Renal cortex interstitium (tissue), 11 donors: ENCODE measurements at regions not wholly inside any gene's neighbourhood (a gene's known extent, or its start where the extent isn't known, plus 50 kb on each side); places are given as distances from the start of the nearest gene placed in this dataset.
"Not testable (repeated sequence)": the region's sequence is repeated elsewhere in the genome, so short reads cannot be mapped to it uniquely, and the experiment has no call there.

Experiments
- DNase-seq, 11 donors: peaks; one replicate each; pipeline ENCODE4 v3.0.0-alpha.2; 2013; ENCODE audit warnings: low read depth in 9 of 11, low spot score in 4 of 11; ENCODE audit errors: extremely low read depth in 1 of 11

DNA sequence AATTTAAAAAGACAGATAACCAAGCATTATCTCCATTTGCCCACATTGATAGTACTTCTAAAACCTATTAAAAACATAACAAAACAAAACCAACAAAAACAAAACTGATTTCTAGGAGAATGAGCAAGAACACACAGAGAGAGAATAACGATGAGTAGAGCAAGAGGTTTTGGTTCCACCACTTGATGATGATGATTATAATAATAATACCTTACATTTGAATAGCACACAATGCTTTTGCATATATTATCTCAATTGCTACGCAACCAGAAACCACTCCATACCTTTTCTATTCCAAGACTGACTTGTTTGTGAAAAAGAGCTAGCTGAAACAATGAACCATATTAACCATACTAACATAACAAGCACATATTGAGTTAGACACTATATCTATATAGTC is 1090.9 kb downstream of the SH3BGRL start:
- no peak for DNase-seq

DNA sequence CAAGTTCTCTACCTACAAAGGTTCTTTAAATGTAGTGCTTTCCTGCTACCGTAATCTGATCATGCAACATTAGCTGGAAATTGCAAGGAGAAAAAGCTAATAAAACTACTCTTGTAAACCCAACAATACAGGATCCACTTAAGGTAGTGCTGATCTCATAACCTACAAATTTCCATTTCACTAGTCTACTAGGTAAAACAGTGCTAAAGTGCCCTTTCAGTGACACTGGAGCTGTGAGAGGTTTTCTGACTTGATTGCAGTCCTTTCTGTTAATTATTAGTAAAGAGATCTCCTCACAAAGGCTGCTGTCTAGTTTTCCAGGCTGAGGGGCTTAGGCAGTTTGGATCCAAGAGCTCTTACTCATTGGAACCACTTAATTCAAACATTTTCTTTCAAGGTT is 1118.7 kb downstream of the SH3BGRL start:
- no peak for DNase-seq

DNA sequence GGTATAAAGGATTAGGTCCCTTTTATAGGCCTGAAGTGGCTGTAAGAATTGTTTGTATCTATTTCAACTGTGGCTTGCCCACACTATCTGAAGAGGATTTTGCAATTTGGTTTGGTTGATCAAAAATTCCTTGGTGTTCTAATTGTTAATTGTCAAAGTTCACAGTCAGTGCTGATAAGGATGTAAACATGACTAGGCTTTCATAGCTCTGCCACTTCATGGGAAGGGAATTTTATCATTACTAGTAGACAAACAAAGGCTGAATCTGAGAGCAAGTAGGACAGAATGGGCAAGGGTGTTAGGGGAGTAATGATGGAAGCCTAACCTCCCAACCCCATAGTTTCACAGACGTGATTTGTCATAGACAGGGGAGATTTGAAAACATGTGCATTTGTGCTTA is 1131.7 kb downstream of the SH3BGRL start:
- no peak for DNase-seq

DNA sequence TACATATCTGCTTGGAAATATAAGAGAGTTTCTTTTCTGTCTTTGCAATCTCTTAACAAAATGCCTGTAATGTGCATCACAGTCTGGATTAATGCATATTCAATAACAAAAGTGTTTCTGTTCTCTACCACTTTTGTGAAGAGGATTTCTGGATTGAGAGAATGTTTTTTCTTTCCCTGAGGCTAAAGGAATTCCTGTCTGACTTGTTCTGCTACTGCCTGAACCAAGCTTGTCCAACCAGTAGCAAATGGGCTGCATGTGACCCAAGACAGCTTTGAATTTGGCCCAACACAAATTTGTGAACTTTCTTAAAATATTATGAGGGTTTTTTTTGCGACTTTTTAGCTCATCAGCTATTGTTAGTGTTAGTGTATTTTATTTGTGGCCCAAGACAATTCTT is 1133.9 kb downstream of the SH3BGRL start:
- peak in 3 of 11 donors; percentile 1 to 3 (median 1) for DNase-seq

DNA sequence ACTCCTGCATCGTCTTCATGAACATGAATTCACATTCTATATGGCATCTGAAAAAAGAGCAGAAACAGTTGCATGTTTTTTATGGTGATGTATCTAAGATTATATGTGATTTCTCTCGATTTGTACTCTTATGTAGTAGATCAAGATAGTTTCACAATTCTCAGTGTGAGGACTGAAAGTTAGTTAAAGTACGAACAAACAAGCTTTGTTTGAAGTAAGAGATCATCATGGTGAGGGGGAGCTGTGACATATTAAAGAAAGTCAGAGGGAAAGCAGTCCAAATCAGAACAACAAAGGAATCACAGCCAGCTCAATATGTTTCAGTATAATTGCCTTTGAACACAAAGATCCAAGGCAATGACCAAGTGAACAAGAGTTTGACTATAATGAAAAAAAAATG is 1140.6 kb downstream of the SH3BGRL start:
- DNase-seq, result no peak

DNA sequence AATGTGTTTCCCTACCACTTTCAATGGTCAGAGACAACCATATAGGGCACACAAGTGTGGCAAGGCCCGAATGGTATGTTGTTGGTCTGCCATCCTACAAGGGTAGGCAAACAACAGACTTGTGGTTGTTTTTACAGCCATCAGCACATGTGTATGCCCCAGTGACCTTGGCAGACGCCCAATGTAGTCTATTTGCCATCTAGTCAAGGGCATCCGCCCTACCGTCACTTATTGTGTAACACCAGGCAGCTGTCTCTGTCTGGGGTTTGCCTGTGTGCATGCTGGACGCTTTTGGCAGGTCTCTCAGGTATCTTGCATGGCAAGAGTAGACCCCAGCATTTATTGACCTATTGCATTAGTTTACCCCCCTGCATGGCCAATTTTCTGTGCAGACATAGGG is 1145.5 kb upstream of the POU3F4 start:
- DNase-seq, result no peak

DNA sequence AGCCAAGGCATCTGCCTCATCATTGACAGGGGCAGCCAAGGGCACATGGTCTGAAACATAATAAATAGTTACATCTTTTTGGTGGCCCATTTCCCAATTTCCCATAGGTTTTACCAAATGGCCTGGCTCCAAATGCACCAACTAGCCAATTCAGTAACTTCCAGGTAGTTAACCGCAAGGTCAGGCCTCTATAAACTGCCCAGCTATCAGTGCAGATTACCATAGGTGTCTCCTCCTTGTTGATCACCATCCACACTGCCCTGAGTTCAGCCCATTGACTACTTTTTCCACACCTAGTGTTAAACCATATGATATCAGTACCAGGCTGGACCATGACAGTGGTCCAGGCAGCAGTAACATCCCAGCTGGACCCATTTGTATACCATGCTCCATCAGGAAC is 1145.1 kb upstream of the POU3F4 start:
- DNase-seq, result no peak

DNA sequence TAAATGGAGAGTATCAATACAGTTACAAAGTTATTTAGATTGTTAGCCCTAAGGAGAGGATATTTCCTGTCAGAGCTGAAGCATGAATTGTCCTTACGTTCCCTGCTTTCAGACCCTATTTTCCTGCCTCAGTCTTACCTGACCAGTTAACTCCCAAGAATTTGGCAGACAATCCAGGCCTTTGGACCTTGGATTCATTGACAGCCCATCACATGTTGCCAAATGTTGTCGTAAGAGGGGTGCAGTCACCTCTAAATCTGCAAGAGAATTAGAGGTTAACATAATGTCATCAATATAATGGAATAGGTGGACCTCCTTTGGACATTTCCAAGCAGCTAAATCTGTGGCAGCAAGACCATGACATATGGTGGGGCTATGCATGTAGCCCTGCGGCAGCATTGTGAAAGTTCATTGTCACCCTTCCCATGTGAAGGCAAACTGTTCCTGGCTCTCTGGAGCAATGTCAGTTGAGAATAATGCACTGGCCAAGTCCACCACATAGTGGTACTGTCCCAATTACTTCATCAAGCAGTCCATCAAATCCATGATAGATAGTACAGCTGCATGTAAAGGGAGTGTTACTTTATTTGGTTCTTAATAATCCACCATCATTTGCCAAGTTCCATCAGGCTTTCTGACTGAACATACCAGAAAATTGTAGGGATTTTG is 1137.0 kb upstream of the POU3F4 start:
- no peak for DNase-seq

DNA sequence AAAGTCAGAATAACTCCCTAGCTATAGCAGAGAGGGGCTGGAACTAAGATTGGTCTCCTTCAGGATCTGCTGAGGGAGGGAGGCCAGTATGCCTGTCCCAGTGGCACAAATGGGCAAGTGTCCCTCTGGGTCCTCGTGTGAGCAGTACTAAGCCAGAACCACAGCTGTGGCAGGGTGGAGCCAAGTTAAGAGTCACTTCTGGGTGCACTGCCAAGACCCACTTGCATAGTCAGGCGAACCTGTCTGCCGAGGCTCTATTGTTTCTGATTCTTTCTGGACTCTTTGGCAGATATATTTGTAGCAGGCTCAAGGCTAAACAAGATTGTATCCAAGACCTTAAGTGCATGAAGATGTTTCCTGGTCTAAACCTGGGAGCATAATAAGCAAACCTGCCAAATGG is 1123.7 kb upstream of the POU3F4 start:
- no peak for DNase-seq

DNA sequence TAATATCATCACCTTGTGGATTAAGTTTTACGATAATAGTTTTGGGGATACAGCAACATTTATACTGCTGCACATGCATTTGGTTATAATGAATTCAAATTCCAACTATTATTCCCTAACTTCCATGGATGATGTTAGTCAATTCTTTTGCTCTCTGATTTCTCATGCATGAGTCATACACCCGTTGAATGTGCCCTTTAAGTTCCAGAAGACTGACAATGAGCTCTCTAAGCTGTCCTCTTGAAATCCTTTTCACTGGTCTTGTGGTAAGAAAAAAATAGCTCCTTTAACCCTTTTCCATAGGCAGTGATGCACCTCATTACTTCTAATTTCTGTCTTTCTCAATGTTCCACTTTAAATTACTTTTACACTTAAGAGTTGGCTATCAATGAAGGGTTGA is 1095.2 kb upstream of the POU3F4 start:
- no peak for DNase-seq

DNA sequence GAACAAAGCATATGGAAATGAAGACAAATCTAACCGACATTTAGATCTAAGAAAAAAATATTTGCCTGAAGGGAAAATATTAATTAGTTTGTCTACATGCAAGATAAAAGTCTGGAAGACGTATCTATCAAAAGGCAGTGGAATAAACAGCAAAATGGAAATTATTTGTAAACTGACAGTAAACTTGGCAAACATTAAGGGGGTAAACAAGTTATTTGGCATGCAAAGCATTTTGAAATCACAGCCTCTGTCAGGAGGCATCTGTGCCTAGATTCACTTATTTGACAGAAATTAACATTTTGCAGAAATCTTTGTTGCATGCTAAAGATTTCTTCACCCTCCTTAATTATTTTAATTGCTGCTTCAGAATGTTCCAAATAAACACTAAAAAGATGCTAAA is 1065.8 kb upstream of the POU3F4 start:
- no peak for DNase-seq

DNA sequence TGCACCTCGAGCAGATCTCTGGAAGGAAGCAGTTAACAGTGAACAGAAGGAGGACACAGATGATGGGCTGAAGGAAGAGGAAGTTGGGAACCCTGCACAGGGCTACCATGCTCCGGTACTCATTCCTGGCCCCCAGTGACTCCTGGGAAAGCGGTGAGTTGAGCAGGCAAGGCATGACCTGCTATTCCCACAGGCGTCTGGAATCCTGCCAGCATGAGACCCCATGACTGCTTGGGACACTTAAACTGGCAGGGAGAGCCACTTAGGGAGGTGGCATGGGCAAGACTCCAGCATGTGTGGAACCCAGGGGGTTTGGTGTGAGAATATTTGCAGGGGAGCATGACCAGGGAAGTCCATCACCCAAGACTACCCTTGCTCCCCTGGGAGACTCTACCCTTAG is 1056.4 kb upstream of the POU3F4 start:
- no peak for DNase-seq

DNA sequence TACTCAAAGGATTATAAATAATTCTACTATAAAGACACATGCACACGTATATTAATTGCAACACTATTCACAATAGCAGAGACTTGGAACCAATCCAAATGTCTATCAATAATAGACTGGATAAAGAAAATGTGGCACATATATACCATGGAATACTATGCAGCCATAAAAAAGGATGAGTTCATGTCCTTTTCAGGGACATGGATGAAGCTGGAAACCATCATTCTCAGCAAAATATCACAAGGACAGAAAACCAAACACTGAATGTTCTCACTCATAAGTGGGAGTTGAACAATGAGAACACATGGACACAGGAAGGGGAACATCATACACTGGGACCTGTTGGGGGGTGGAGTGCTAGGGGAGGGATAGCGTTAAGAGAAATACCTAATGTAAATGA is 1052.2 kb upstream of the POU3F4 start:
- not testable (repeated sequence) for DNase-seq

DNA sequence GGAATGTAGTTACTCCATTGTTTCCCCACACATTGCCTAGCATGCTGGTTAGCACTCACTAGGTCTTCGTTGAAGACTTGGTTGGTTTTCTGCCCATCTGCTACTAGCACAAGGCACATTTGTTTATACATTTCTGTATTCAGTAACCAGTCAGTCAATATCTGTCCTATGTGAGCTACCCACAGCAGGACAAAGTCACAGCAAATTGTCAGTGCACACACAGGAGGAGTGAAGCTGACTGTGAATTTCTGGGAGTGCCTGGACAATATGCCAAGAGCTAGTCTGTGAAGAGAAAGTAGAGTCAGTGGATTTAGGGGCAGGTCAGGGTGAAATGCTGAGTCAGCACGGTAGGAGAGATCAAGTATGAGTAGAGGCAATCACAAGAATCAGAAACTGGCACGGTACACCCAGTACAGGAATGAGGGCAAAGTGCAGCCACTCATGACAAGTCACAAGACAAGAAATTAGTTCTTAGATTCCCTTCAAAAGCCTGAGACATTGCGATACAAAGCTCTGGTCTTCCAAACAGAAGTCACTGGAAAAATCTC is 1049.8 kb upstream of the POU3F4 start:
- no peak for DNase-seq

DNA sequence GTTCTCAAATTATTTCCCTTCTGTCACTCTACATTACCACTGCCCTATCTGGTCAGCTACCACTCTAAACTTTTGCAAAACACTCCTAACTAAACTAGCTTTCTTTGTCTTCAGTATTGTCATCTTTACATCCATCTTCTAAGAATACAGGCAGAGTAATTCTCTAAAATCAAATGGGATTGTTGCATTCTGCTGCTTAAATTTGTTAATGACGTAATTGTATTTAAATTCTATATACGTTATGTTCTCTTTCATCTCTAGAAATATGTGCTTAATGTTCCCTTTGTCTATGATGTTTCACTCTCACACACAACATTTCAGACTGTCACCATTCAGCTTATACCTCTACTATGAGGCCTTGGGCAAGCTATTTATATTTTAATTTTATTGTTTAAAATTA is 1041.1 kb upstream of the POU3F4 start:
- no peak for DNase-seq
